GM18870 (cell line): ENCODE measurements at regions not wholly inside any gene's neighbourhood (a gene's known extent, or its start where the extent isn't known, plus 50 kb on each side); places are given as distances from the start of the nearest gene placed in this dataset.
"Not testable (repeated sequence)": the region's sequence is repeated elsewhere in the genome, so short reads cannot be mapped to it uniquely, and the experiment has no call there.

Source experiments
- ATAC-seq: cut with Tn5 transposase; IDR thresholded peaks from one replicate; pipeline ENCODE4 v1.9.1; 2021; ENCODE audit warnings: moderate library complexity; ENCODE audit not compliant: unreplicated experiment

DNA sequence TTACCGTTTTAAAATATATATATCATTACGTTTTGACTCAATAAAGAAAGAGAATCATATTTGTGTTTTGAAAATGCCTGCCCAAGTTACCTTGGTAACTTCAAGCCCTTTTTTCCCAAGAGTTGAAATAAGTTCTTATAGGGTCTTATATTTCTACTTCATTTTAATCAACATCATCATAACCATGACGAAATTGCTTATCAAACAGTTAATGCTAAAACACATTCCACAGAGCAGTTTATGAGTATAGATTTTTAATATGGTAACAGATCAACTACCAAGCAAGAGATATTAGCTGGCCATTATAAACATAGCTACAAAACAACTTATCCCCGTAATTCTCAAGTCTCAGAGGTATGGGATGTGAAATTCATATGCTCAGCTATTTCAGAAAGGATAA, 197.9 kb upstream of the LRRTM4 start:
- ATAC-seq, result no peak

DNA sequence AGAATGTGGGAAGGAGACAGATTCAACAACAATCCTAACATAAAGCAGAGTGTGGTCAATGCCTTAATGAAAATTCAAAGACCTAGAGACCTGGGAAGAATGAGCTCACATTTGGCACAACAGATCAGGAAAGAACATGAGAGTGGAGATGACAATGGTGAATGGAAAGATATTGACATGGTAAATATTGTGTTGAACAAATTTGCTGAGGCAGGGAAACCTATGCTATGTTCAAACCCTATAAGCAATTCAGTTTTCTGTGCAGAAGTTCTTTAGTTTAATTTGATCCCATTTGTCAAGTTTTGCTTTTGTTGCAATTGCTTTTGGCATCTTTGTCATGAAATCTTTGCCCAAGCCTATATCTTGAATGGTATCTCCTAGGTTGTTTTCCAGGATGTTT, 199.4 kb upstream of the LRRTM4 start:
- no peak for ATAC-seq

DNA sequence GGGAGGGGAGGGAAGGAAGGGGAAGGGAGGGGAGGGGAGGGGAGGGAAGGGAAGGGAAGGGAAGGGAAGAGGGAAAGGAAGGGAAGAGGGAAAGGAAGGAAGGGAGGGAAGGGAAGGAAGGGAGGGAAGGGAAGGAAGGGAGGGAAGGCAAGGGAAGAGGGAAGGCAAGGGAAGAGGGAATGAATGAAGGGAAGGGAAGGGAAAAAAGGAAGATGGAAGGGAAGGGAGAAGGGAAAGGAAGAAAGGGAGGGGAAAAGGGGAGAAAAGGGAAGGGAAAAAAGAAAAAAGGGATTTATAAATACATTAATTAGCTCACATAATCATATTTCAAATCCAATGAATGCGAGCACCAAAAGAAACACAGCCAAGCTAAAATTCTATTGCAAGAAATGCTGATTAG, 202.9 kb upstream of the LRRTM4 start:
- no peak for ATAC-seq

DNA sequence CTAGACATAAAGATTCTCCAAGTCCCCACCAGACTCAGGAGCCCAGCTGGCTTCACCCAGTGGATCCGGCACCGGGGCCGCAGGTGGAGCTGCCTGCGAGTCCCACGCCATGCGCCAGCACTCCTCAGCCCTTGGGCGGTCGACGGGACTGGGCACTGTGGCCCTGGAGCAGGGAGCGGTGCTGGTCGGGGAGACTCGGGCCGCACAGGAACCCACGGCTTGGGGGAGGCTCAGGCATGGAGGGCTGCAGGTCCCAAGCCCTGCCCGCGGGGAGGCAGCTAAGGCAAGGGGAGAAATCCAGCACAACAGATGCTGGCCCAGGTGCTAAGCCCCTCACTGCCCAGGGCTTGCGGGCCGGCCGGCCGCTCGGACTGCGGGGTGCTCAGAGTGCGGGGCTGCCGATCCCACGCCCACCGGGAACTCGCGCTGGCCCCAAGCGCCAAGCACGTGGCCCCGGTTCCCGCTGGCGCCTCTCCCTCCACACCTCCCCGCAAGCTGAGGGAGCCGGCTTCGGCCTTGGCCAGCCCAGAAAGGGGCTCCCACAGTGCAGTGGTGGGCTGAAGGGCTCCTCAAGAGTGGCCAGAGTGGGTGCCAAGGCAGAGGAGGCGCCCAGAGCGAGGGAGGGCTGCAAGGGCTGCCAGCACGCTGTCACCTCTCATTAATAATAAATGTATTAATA, 212.6 kb upstream of the LRRTM4 start:
- not testable (repeated sequence) for ATAC-seq

DNA sequence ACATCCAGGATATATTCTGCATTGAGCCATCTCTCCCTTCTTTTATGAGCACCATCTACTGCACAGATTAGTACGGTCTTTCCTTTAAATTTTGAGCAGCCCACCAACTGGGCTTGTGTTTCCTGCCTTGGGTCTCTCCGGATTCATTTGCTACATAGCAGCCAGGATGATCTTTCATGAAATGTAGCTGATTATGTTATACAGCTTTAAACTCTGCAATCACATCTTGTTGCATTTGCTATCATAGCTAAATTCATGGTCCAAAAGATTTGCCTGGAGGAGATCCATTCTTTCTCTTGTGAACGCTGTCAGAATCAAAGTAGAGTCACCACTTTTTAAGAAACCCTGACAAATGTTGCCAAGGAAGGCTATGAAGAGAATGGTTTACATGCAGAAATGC, 215.1 kb upstream of the LRRTM4 start:
- no peak for ATAC-seq

DNA sequence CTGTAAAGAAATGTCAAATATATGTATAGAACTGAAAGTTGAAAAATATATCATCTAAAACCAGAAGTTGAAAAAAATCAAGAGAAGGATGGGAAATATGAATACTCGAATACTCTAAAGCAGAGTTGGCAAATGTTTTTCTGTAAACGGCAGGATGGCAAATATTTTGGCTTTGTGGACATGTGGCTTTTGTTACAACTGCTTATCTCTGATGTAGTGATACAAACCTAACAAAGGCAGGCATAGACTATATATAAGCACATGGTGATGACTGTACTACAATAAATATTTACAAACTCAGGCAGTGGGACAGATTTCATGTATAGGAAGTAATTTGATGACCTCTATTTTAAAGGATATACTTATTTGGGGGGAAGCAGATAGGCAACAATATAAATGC, 224.6 kb upstream of the LRRTM4 start:
- ATAC-seq, result no peak

DNA sequence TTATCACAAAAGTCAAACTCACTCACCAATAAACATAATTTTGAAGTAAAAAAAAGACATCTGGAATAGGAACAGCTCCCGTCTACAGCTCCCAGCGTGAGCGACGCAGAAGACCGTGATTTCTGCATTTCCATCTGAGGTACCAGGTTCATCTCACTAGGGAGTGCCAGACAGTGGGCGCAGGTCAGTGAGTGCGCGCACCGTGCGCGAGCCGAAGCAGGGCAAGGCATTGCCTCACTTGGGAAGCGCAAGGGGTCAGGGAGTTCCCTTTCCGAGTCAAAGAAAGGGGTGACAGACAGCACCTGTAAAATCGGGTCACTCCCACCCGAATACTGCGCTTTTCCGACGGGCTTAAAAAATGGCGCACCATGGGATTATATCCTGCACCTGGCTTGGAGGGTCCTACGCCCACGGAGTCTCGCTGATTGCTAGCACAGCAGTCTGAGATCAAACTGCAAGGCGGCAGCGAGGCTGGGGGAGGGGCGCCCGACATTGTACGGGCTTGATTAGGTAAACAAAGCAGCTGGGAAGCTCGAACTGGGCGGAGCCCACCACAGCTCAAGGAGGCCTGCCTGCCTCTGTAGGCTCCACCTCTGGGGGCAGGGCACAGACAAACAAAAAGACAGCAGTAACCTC, 231.7 kb upstream of the LRRTM4 start:
- not testable (repeated sequence) for ATAC-seq

DNA sequence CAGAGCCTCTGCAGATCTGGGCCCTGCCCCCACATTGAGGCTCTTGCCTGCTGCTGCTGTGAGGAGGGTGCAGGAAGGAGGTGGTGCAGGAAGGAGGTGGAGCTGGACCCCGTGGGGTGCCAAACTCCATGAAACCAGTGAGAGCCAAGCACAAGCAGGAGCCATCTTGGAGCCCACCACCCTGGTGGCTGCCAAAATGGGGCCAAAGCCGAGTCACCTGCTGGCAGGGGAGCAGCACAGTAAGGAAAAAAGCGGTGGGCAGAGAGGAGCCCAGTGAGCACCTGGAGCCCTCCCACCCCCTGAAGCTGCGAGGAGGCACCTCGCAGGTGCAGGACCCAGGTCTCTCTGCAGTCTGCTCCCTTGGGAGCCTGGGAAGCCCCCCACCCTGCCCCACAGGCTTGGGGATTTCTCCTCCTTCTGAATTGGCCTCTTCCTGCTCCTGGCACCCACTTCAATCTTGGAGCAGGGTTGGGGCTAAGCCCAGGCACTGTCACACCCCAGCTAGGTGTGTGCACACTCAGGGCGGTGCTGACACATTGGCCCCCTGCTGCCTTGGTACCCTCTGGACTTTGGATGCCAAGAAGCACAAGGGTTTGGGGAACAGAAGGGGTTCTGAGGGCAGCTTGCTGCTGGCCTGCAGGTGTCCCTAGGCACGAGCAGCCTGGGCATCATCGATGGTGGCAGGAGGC, 245.4 kb upstream of the LRRTM4 start:
- no peak for ATAC-seq

DNA sequence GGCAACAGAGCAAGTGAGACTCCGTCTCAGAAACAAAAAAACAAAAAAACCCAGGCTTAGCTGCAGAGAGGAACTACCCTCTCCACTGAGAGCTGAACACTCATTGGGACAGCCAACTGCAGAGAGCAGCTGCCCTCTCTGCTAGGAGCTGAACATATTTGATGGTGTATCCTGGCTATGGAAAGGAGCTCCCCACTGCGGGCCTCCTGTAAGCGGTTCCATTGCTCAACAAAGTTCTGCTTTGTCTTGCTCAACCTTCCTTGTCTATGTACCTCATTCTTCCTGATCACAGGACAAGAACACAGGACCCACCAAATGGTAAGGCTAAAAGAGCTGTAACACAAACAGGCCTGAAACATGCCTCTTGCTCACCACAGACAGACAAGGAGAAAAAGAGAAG, 246.3 kb upstream of the LRRTM4 start:
- ATAC-seq, result no peak

DNA sequence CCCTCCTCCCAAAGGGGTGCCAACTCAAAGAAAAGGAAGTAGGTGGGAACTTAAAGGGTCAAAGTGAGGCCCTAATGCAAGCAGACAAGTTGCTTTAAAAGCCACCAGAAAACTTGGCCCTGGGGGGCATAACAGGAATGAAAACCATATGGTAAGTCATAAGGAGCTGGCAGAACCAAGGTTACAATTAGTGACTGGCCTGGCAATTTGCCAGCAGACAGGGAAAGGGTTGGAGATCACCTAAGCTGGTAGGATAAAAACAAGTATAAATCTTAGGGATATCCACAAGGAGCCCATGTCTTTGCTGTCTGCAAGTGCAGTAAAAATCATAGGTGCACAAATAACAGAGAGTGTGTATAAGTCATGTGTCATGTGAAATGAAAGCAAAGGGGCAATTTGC, 256.7 kb upstream of the LRRTM4 start:
- no peak for ATAC-seq

DNA sequence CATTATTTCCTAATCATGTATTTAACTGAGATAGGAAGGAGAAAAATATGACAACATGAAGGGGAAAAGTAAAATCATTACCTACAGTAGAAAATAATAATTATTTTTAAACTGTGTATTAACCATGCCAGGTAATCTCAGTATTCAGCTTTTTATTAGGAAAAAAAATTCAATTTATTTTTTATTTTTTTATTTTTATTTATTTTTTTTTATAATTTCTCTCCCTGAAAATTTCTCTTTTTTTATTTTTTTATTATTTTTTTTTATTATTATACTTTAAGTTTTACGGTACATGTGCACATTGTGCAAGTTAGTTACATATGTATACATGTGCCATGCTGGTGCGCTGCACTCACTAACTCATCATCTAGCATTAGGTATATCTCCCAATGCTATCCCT, 271.3 kb upstream of the LRRTM4 start:
- not testable (repeated sequence) for ATAC-seq

DNA sequence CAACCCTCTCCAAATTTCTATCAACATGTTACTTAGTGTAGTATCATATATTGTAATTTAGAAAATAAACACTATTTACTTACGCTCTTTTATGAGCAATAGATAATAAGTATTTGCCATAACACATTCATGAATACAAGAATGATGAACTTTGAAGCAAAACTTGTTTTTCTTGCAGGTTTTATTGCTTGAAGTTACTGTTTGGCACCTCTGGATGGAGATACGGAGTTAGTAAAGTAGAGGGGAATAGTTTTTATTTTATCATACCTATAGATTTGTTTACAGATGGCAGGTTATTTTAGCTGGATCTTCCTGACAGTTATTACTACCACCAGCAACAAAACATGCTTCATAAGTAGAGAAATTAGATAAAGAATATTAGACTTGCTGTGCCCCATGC, 274.2 kb upstream of the LRRTM4 start:
- ATAC-seq, result no peak

DNA sequence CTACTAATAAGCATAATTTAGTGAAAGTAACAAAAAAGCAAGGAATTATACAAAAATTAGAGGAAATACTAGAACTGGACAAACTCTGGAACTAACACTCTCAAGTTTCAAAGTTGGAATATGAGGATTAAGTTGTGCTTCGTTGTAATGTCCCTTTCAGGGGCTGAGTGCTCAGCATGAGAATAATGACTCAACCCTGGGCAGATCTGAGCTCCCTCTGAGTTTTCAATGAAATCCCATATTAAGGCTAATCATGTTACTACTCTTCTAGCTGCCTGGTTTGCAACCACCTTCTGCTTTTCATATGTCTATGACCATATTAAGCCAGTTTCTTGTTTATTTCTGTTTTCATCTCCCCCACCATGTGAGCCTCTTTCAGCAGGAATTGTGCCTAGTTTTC, 274.9 kb upstream of the LRRTM4 start:
- ATAC-seq, result no peak

DNA sequence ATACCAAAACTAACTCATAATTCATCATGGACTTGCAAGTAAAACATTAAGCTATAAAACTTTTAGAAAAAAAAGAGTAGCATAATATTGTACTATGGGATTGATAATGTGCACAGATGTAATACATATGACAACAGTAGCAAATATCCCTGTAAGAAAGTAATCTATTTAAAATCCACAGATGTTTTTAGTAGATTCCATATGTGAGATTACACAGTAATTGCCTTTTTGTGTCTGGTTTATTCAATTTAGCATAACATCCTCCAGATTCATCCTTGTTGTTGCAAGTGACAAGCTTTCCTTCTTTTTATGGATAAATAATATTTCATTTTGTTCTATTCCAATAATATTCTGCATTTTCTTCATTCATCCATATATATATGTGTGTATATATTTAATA, 278.2 kb upstream of the LRRTM4 start:
- ATAC-seq, result no peak

DNA sequence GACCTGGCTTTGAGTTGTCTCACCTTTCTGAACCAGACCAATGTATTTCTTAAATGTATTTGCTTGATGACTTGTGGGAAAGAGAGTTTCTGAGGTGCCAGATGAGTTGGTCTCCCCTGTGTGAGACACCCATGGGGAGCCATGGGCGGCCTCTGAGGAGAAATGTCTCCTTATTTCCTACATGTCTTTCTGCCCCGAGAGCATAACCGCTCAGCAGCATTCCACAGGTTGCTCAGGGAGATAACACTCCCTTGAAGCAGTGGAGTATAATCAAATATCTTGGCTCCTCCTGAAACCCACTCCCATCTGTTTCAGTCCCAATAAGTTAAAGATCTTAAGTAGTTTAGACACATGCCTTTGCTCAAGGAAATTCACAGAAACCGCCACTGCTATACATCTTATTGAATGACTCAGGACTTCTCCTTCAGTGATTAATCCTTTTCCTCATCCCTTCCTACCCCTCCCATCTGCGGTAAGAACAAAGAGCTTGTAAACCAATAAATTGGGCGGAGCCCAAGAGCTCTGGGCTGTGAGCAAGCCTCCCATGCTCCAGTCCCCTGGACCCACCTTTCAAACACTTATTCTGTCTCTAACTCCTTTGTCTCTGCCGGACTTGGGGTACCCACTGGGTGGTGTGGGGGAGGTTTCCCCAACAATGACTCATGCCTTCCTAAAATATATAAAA, 285.5 kb upstream of the LRRTM4 start:
- no peak for ATAC-seq

DNA sequence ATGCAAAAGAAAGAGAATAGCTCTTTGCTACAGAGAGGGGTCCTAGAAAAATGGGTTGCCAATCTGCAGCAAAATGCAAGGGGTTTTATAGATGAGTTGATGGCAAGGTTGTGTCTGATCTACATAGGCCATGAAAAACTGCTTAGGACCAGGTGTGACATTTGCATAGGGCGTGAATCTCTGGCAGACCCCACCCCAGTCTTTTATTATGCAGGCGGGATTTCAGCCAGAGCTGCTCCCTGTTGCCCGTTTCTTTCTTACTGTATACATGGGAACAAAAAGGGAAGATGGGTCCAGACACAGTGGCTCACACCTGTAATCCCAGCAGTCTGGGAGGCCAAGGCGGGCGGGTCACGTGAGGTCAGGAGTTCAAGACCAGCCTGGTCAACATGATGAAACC, 286.4 kb upstream of the LRRTM4 start:
- ATAC-seq, result no peak

DNA sequence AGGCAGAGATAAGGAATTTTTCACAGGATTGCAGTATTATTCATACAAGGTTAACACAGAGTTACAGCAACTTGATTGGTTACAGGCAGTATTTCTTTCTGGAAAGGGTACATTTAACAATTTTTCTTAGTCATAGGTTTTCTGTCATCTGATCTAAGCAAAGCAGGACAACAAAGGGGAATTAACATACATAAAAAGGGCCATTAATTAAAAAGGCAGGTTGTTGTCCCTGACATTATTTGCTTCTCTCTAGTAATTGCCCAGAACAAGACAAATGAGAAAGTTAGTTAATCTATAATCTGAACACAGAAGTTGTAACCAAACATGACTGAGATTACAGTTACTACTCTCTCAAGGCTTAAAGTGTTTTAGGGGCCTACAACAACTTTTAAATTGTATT, 291.4 kb upstream of the LRRTM4 start:
- no peak for ATAC-seq

DNA sequence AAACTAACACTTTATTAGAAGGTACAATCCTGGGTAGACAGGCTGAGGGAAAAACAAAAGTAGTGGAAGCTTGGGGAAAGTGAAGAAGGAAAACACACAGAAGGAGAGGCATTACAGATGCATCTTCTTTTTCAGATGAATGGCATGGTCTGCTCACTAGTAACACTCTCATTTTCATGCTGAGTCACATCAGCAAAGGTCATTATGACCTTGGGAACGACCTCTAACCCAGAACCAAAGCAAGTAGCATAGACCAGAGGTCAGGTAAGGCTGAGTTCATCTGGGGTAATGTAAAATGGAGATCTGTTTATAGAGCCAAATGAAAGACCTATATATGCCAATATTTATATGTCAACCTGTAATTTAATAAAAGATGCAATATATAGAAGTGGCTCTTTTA, 294.4 kb upstream of the LRRTM4 start:
- ATAC-seq, result no peak

DNA sequence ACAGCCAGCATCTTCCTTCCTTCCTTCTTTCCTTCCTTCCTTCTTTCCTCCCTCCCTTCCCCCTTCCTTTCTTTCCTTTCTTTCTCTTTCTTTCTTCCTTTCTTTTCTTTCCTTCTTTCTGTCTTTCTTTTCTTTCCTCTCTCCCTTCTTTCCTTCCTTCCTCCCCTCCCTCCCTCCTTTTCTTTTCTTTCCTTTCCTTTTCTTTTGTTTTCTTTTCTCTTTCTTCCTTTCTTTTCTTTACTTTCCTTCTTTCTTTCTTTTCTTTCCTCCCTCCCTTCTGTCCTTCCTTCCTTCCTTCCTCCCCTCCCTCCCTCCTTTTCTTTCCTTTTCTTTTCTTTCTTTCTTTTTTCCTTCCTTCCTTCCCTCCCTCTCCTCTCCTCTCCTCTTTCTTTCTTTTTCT, 296.0 kb upstream of the LRRTM4 start:
- ATAC-seq, result no peak

DNA sequence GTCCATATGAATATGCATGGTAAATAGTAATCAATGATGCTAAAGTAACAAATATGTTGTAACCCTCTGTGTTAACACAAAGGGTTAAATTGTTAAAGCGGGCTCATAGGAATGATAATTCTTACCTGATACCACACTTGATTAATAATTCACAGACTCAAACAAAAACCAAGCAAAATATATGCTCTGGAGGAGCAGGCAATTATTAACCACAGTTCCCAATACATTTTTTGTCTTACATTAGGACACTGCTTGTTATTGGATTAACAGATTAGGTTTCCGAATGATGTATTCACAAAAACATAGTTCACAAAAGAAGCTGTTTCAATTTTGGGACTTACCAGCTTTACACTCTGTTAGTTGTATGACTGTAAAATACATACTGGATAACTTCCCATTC, 300.9 kb upstream of the LRRTM4 start:
- ATAC-seq, result no peak

DNA sequence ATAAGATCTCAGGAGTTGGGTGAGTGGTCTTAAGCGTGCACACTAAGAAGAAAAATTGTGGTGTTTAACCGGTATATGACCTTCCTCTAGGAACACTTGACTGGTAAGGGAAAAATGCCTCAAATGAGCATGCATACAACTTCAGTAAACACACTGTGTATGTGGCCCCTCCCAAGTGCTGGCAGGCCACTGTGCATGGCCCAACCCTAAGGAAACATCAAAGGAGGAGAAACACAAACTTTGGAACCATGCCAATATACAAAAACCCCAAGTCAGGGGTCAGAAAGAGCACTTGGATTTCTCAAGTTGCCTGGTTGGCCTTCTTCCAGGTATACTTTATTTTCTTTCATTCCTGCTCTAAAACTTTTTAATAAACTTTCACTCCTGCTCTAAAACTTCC, 308.9 kb upstream of the LRRTM4 start:
- ATAC-seq, result no peak

DNA sequence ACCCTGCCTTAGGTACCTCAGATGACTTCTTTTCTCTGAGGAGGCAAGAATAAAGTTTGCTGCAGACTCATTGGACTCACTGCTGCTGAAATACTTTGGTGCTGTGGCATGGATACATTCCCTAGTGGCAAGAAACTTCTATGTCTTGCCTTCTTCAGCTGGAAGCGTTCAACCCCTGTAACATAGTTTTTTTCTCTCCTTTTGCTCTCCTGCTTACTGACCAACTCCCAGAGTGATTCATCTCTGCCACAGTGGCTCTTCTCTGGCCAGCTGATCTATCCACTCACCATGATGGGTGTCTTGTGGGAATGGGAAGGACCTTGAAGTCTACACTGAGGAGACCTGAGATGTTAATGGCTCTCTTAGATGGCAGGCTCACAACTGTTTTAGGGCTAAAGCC, 309.3 kb upstream of the LRRTM4 start:
- no peak for ATAC-seq
